Amygdala (tissue), 56 donors: ENCODE measurements at regions not wholly inside any gene's neighbourhood (a gene's known extent, or its start where the extent isn't known, plus 50 kb on each side); places are given as distances from the start of the nearest gene placed in this dataset.
A peak's percentile ranks its signal among the peaks of the same experiment; 100 is the strongest.
"Not testable (repeated sequence)": the region's sequence is repeated elsewhere in the genome, so short reads cannot be mapped to it uniquely, and the experiment has no call there.

Source experiments
- DNase-seq, 56 donors: peaks; one replicate each; lab custom pipeline; 2025; lab: John Stamatoyannopoulos, UW

- no peak for DNase-seq
These were observed 179.4 kb downstream of the CD47 start for GRCh38 chr3:107911337-107912000.

- no peak for DNase-seq
These were observed 180.0 kb downstream of the CD47 start for GRCh38 chr3:107910713-107911259.

- not testable (repeated sequence) for DNase-seq
These were observed 181.2 kb downstream of the CD47 start for GRCh38 chr3:107909583-107909982.

- no peak for DNase-seq
These were observed 182.8 kb downstream of the CD47 start for GRCh38 chr3:107907996-107908395.

- DNase-seq = peak in 1 of 56 donors; percentile 4
These were observed 186.2 kb downstream of the CD47 start for GRCh38 chr3:107904536-107905066.

- DNase-seq = no peak
These were observed 190.7 kb downstream of the CD47 start for GRCh38 chr3:107899990-107900651.

- DNase-seq = no peak
These were observed 193.3 kb downstream of the CD47 start for GRCh38 chr3:107897471-107898061.

GRCh38 chr3:107894998-107895397 lies 195.8 kb downstream of the CD47 start:
- no peak for DNase-seq

GRCh38 chr3:107892955-107893624 lies 197.7 kb downstream of the CD47 start:
- no peak for DNase-seq

- DNase-seq = no peak
These were observed 205.9 kb downstream of the CD47 start for GRCh38 chr3:107884719-107885460.

- no peak for DNase-seq
These were observed 206.8 kb downstream of the CD47 start for GRCh38 chr3:107884028-107884427.

- no peak for DNase-seq
These were observed 207.9 kb downstream of the CD47 start for GRCh38 chr3:107882881-107883280.

- no peak for DNase-seq
These were observed 208.6 kb downstream of the CD47 start for GRCh38 chr3:107882261-107882660.

- no peak for DNase-seq
These were observed 209.3 kb downstream of the CD47 start for GRCh38 chr3:107881509-107881908.

GRCh38 chr3:107880702-107881101 lies 210.1 kb downstream of the CD47 start:
- no peak for DNase-seq

- no peak for DNase-seq
These were observed 212.9 kb downstream of the CD47 start for GRCh38 chr3:107877936-107878335.

GRCh38 chr3:107870943-107871638 lies 219.7 kb downstream of the CD47 start:
- DNase-seq = no peak

GRCh38 chr3:107870096-107870495 lies 220.7 kb downstream of the CD47 start:
- DNase-seq = no peak

GRCh38 chr3:107868449-107868848 lies 222.4 kb downstream of the CD47 start:
- no peak for DNase-seq

- no peak for DNase-seq
These were observed 228.9 kb downstream of the CD47 start for GRCh38 chr3:107861904-107862303.
